ENCODE measurements at regions not wholly inside any gene's neighbourhood (a gene's known extent, or its start where the extent isn't known, plus 50 kb on each side); places are given as distances from the start of the nearest gene placed in this dataset.
A peak's percentile ranks its signal among the peaks of the same experiment; 100 is the strongest.

GRCh38 chr7:94813917-94814316 is 93.5 kb upstream of the PPP1R9A start:
- no peak for DNase-seq

- DNase-seq: peak; percentile 20
Observed at GRCh38 chr7:94823947-94824346, 83.4 kb upstream of the PPP1R9A start.

- no peak for DNase-seq
Observed at GRCh38 chr7:94829987-94830386, 77.4 kb upstream of the PPP1R9A start.

GRCh38 chr7:94832051-94832450 is 75.3 kb upstream of the PPP1R9A start:
- peak; percentile 2 for DNase-seq

- DNase-seq: no peak
Observed at GRCh38 chr7:94834359-94834758, 73.0 kb upstream of the PPP1R9A start.

- no peak for DNase-seq
Observed at GRCh38 chr7:94838717-94839116, 68.7 kb upstream of the PPP1R9A start.

- no peak for DNase-seq
Observed at GRCh38 chr7:94843553-94843952, 63.8 kb upstream of the PPP1R9A start.

- DNase-seq: no peak
Observed at GRCh38 chr7:94848531-94848930, 58.9 kb upstream of the PPP1R9A start.

- no peak for DNase-seq
Observed at GRCh38 chr7:94848992-94849576, 58.3 kb upstream of the PPP1R9A start.

GRCh38 chr7:94849636-94850208 is 57.7 kb upstream of the PPP1R9A start:
- DNase-seq: no peak

- no peak for DNase-seq
Observed at GRCh38 chr7:94855589-94855988, 51.8 kb upstream of the PPP1R9A start.

GRCh38 chr7:94856643-94857042 is 50.8 kb upstream of the PPP1R9A start:
- DNase-seq: no peak

Data from dermis blood vessel endothelial cell (primary cell).